GM12865 (cell line): ENCODE measurements at regions not wholly inside any gene's neighbourhood (a gene's known extent, or its start where the extent isn't known, plus 50 kb on each side); places are given as distances from the start of the nearest gene placed in this dataset.

ENCODE experiments used
- DNase-seq: peaks from one replicate; pipeline ENCODE4 v3.0.0; 2010; ENCODE audit warnings: low read depth
- H3K4me3 ChIP-seq: 2 replicates; pipeline ENCODE4 v1.5.1; 2011; ENCODE audit warnings: mild to moderate bottlenecking, low read depth, low read length, control low read depth
- CTCF ChIP-seq: IDR thresholded peaks from 2 replicates; pipeline ENCODE4 v1.5.1; 2011; ENCODE audit warnings: low read length, control low read depth, low read depth, inconsistent platforms; ENCODE audit not compliant: insufficient read depth; ENCODE audit errors: missing control alignments

- H3K4me3 ChIP-seq, result no peak overlapping the region
- TF ChIP-seq CTCF, result no peak
- no peak for DNase-seq
These were observed 201.2 kb downstream of the OPA1 start for GRCh38 chr3:193794002-193794881.

GRCh38 chr3:193795062-193795690 lies 202.2 kb downstream of the OPA1 start:
- DNase-seq, result no peak
- no peak overlapping the region for H3K4me3 ChIP-seq
- TF ChIP-seq CTCF, result no peak

GRCh38 chr3:193796089-193796488 lies 203.1 kb downstream of the OPA1 start:
- DNase-seq, result no peak
- TF ChIP-seq CTCF, result no peak
- no peak overlapping the region for H3K4me3 ChIP-seq

GRCh38 chr3:193797566-193797965 lies 204.6 kb downstream of the OPA1 start:
- no peak for DNase-seq
- no peak overlapping the region for H3K4me3 ChIP-seq
- TF ChIP-seq CTCF, result no peak

- no peak for TF ChIP-seq CTCF
- DNase-seq, result no peak
- H3K4me3 ChIP-seq, result no peak overlapping the region
These were observed 205.0 kb downstream of the OPA1 start for GRCh38 chr3:193798051-193798450.

- DNase-seq, result no peak
- no peak for TF ChIP-seq CTCF
These were observed 207.4 kb downstream of the OPA1 start for GRCh38 chr3:193800138-193801043.

More at GRCh38 chr3:193800138-193801043, 207.4 kb downstream of the OPA1 start:
- no peak overlapping the region for H3K4me3 ChIP-seq
